GM18508 (cell line): ENCODE measurements at regions not wholly inside any gene's neighbourhood (a gene's known extent, or its start where the extent isn't known, plus 50 kb on each side); places are given as distances from the start of the nearest gene placed in this dataset.

ENCODE experiments used
- ATAC-seq: cut with Tn5 transposase; IDR thresholded peaks from one replicate; pipeline ENCODE4 v1.9.1; 2021; ENCODE audit warnings: moderate number of reproducible peaks; ENCODE audit not compliant: insufficient read depth, unreplicated experiment

- ATAC-seq: no peak
These were observed 577.5 kb downstream of the BCL11B start for GRCh38 chr14:98694541-98694940.

- no peak for ATAC-seq
These were observed 576.2 kb downstream of the BCL11B start for GRCh38 chr14:98695809-98696208.

GRCh38 chr14:98698341-98698740 is 573.7 kb downstream of the BCL11B start:
- ATAC-seq: no peak

- ATAC-seq: no peak
These were observed 571.2 kb downstream of the BCL11B start for GRCh38 chr14:98700748-98701147.

- no peak for ATAC-seq
These were observed 570.6 kb downstream of the BCL11B start for GRCh38 chr14:98701377-98701776.

- ATAC-seq: no peak
These were observed 567.6 kb downstream of the BCL11B start for GRCh38 chr14:98704441-98704840.

GRCh38 chr14:98705871-98706300 is 566.1 kb downstream of the BCL11B start:
- no peak for ATAC-seq

- no peak for ATAC-seq
These were observed 564.5 kb downstream of the BCL11B start for GRCh38 chr14:98707522-98707921.

- no peak for ATAC-seq
These were observed 563.4 kb downstream of the BCL11B start for GRCh38 chr14:98708555-98708954.

- no peak for ATAC-seq
These were observed 560.5 kb downstream of the BCL11B start for GRCh38 chr14:98711453-98711852.

- ATAC-seq: no peak
These were observed 557.2 kb downstream of the BCL11B start for GRCh38 chr14:98714626-98715425.

- no peak for ATAC-seq
These were observed 555.9 kb downstream of the BCL11B start for GRCh38 chr14:98716133-98716532.

- ATAC-seq: no peak
These were observed 550.9 kb downstream of the BCL11B start for GRCh38 chr14:98721061-98721460.

- no peak for ATAC-seq
These were observed 547.3 kb downstream of the BCL11B start for GRCh38 chr14:98724734-98725133.

GRCh38 chr14:98725191-98725590 is 546.8 kb downstream of the BCL11B start:
- ATAC-seq: no peak

GRCh38 chr14:98725676-98726075 is 546.3 kb downstream of the BCL11B start:
- ATAC-seq: no peak

GRCh38 chr14:98726585-98727405 is 545.2 kb downstream of the BCL11B start:
- ATAC-seq: no peak

- ATAC-seq: no peak
These were observed 544.0 kb downstream of the BCL11B start for GRCh38 chr14:98728024-98728423.

GRCh38 chr14:98728836-98729235 is 543.2 kb downstream of the BCL11B start:
- no peak for ATAC-seq

- ATAC-seq: no peak
These were observed 540.7 kb downstream of the BCL11B start for GRCh38 chr14:98731286-98731685.

GRCh38 chr14:98731701-98732100 is 540.3 kb downstream of the BCL11B start:
- no peak for ATAC-seq
